Peyer's patch (tissue), 4 donors: ENCODE measurements at regions not wholly inside any gene's neighbourhood (a gene's known extent, or its start where the extent isn't known, plus 50 kb on each side); places are given as distances from the start of the nearest gene placed in this dataset.

Source experiments
- CTCF ChIP-seq, 6 experiments: fragments of 450-650 bp in 4 of 6; fragments of 200-600 bp in 2 of 6; sonication (generic) in 1 of 6; IDR thresholded peaks; one replicate each; pipeline ENCODE4 v1.5.1; 2017 to 2019; ENCODE audit warnings: antibody characterized with exemption in 6 of 6, mild to moderate bottlenecking in 3 of 6, moderate library complexity in 1 of 6
- POLR2A ChIP-seq, 2 donors: fragments of 450-650 bp; IDR thresholded peaks; one replicate each; pipeline ENCODE4 v1.5.1; 2017; ENCODE audit warnings: antibody characterized with exemption in 2 of 2, mild to moderate bottlenecking in 2 of 2, moderate library complexity in 2 of 2

GRCh38 chr6:129946439-129947140 lies 71.8 kb upstream of the L3MBTL3 start:
- TF ChIP-seq POLR2A (IDR thresholded peaks at IDR 0.05) (no peak), CTCF (IDR thresholded peaks at IDR 0.05) (no peak)
